ENCODE measurements at regions not wholly inside any gene's neighbourhood (a gene's known extent, or its start where the extent isn't known, plus 50 kb on each side); places are given as distances from the start of the nearest gene placed in this dataset.

GRCh38 chr20:59376109-59376841, 75.9 kb downstream of the EDN3 start:
- Histone ChIP-seq H3K9ac (ENCODE audit: low read depth, low read length) (no peak overlapping the region), H3K4me3 (ENCODE audit: low read depth, low read length) (no peak overlapping the region), H3K27ac (ENCODE audit: low read depth, low read length) (no peak overlapping the region), H3K36me3 (ENCODE audit: control insufficient read depth, insufficient read depth, low read length) (no peaks in the 10 kb centered on the region), H3K4me1 (ENCODE audit: control insufficient read depth, insufficient read depth, low read length) (no peaks in the 10 kb centered on the region), H3K9me3 (ENCODE audit: control insufficient read depth, insufficient read depth, low read length) (no peaks in the 10 kb centered on the region), H3K27me3 (ENCODE audit: control insufficient read depth, insufficient read depth, low read length) (no peaks in the 10 kb centered on the region)

- H3K36me3 ChIP-seq (ENCODE audit: control insufficient read depth, insufficient read depth, low read length): no peaks in the 10 kb centered on the region
- no peaks in the 10 kb centered on the region for H3K27me3 ChIP-seq (ENCODE audit: control insufficient read depth, insufficient read depth, low read length)
- H3K9ac ChIP-seq (ENCODE audit: low read depth, low read length): no peak overlapping the region
- no peak overlapping the region for H3K4me3 ChIP-seq (ENCODE audit: low read depth, low read length)
- H3K4me1 ChIP-seq (ENCODE audit: control insufficient read depth, insufficient read depth, low read length): no peaks in the 10 kb centered on the region
- no peaks in the 10 kb centered on the region for H3K9me3 ChIP-seq (ENCODE audit: control insufficient read depth, insufficient read depth, low read length)
- no peak overlapping the region for H3K27ac ChIP-seq (ENCODE audit: low read depth, low read length)
Observed at GRCh38 chr20:59376998-59377397, 76.6 kb downstream of the EDN3 start.

DNA sequence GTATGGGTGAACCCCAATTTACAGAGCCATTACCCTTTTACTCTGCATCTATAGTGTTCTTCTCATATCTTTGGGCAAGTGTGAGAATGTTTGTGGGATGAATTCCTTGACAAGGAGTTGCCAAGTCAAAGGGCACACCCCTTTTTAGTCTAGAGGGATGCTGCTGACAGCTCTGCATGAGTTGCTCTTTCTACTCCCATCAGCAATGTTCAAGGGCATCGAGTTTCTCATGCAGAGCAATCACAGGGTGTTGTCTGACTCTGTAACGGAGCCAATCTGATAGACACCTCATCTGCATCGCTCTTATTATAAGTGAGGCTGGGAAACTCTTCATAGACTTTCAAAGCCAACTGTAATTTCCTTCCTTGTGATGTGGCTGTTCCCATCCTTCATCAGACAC, 77.4 kb downstream of the EDN3 start:
- Histone ChIP-seq H3K36me3 (ENCODE audit: control insufficient read depth, insufficient read depth, low read length) (no peaks in the 10 kb centered on the region), H3K9ac (ENCODE audit: low read depth, low read length) (no peak overlapping the region), H3K27me3 (ENCODE audit: control insufficient read depth, insufficient read depth, low read length) (no peaks in the 10 kb centered on the region), H3K9me3 (ENCODE audit: control insufficient read depth, insufficient read depth, low read length) (no peaks in the 10 kb centered on the region), H3K4me3 (ENCODE audit: low read depth, low read length) (no peak overlapping the region), H3K27ac (ENCODE audit: low read depth, low read length) (no peak overlapping the region), H3K4me1 (ENCODE audit: control insufficient read depth, insufficient read depth, low read length) (no peaks in the 10 kb centered on the region)

DNA sequence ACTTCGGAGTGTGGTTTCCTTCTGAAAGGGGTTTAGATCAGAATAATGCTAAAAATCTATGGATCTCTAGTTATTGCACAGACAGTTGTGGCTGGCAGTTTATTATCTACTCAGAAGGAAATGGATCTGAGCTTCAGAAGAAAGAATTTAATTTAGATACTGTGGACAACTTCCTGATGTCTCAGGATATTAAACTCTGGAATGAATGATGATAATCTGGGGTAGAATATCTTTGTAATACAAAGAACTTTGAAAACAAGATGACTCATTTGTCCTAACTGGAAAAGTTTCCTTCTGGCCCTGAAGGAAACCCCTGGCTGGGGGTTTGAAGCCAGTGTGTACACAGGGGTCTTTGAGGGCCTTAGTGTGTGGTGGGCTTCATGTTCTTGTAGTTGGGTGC, 78.0 kb downstream of the EDN3 start:
- Histone ChIP-seq H3K27ac (ENCODE audit: low read depth, low read length) (no peak overlapping the region), H3K36me3 (ENCODE audit: control insufficient read depth, insufficient read depth, low read length) (no peaks in the 10 kb centered on the region), H3K9ac (ENCODE audit: low read depth, low read length) (no peak overlapping the region), H3K4me3 (ENCODE audit: low read depth, low read length) (no peak overlapping the region), H3K9me3 (ENCODE audit: control insufficient read depth, insufficient read depth, low read length) (no peaks in the 10 kb centered on the region), H3K27me3 (ENCODE audit: control insufficient read depth, insufficient read depth, low read length) (no peaks in the 10 kb centered on the region), H3K4me1 (ENCODE audit: control insufficient read depth, insufficient read depth, low read length) (no peaks in the 10 kb centered on the region)

GRCh38 chr20:59378966-59379365, 78.6 kb downstream of the EDN3 start:
- Histone ChIP-seq H3K9me3 (ENCODE audit: control insufficient read depth, insufficient read depth, low read length) (no peaks in the 10 kb centered on the region), H3K27me3 (ENCODE audit: control insufficient read depth, insufficient read depth, low read length) (no peaks in the 10 kb centered on the region), H3K4me3 (ENCODE audit: low read depth, low read length) (no peak overlapping the region), H3K9ac (ENCODE audit: low read depth, low read length) (no peak overlapping the region), H3K4me1 (ENCODE audit: control insufficient read depth, insufficient read depth, low read length) (no peaks in the 10 kb centered on the region), H3K27ac (ENCODE audit: low read depth, low read length) (no peak overlapping the region), H3K36me3 (ENCODE audit: control insufficient read depth, insufficient read depth, low read length) (no peaks in the 10 kb centered on the region)

DNA sequence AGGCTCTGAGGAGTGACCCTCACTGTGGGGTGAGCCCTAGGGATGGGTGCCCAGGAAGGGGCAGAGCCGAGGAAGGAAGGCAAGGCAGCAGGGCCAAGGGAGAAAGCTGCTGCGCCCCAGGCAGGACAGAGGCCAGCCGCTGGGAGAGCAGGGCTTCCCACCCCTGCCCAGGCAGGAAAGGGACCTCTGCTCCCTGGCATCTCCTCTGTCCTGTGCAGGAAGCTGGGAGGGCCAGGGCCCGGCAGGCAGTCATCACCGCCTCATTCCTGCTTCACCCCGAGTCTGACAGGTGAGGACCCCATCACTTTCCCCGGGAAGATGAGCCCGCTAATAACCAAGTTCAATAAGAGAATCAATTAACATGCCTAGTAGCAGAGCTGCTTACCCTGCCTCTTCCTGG, 81.3 kb downstream of the EDN3 start:
- H3K4me1 ChIP-seq (ENCODE audit: control insufficient read depth, insufficient read depth, low read length): peaks cover 3% of the 10 kb centered on the region; the same call in 1 of the 2 replicates
- H3K36me3 ChIP-seq (ENCODE audit: control insufficient read depth, insufficient read depth, low read length): no peaks in the 10 kb centered on the region
- H3K9me3 ChIP-seq (ENCODE audit: control insufficient read depth, insufficient read depth, low read length): no peaks in the 10 kb centered on the region
- H3K27ac ChIP-seq (ENCODE audit: low read depth, low read length): no peak overlapping the region
- no peak overlapping the region for H3K4me3 ChIP-seq (ENCODE audit: low read depth, low read length)
- H3K27me3 ChIP-seq (ENCODE audit: control insufficient read depth, insufficient read depth, low read length): no peaks in the 10 kb centered on the region; the same call in 1 of the 2 replicates
- H3K9ac ChIP-seq (ENCODE audit: low read depth, low read length): no peak overlapping the region

GRCh38 chr20:59382157-59382725, 81.8 kb downstream of the EDN3 start:
- Histone ChIP-seq H3K36me3 (ENCODE audit: control insufficient read depth, insufficient read depth, low read length) (no peaks in the 10 kb centered on the region), H3K4me3 (ENCODE audit: low read depth, low read length) (no peak overlapping the region), H3K27me3 (ENCODE audit: control insufficient read depth, insufficient read depth, low read length) (no peaks in the 10 kb centered on the region; the same call in 1 of the 2 replicates), H3K4me1 (ENCODE audit: control insufficient read depth, insufficient read depth, low read length) (peaks cover 4% of the 10 kb centered on the region; the same call in 1 of the 2 replicates), H3K9me3 (ENCODE audit: control insufficient read depth, insufficient read depth, low read length) (no peaks in the 10 kb centered on the region), H3K9ac (ENCODE audit: low read depth, low read length) (no peak overlapping the region), H3K27ac (ENCODE audit: low read depth, low read length) (no peak overlapping the region)

DNA sequence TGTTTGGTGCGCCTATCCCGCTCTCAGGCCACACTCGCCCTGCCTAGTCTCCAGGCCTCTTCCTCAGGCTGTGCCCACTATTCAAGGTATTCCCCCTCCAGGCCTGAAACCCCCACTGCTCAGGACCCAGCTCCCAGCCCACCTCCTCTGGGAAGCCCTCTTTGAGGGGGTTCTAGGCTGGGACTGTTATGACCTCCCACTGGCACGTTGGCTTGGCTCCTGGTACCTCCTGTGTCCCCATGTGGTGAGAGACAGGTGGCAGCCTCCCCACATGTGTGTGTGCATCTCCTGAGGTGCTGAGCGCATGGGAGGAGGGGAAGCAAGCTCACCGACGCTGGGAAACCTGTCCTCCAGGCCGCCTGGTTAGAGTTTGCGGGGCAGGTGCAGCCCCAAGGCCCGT, 82.5 kb downstream of the EDN3 start:
- Histone ChIP-seq H3K36me3 (ENCODE audit: control insufficient read depth, insufficient read depth, low read length) (no peaks in the 10 kb centered on the region), H3K4me3 (ENCODE audit: low read depth, low read length) (no peak overlapping the region), H3K4me1 (ENCODE audit: control insufficient read depth, insufficient read depth, low read length) (peaks cover 4% of the 10 kb centered on the region; the same call in 1 of the 2 replicates), H3K27ac (ENCODE audit: low read depth, low read length) (no peak overlapping the region), H3K9ac (ENCODE audit: low read depth, low read length) (no peak overlapping the region), H3K27me3 (ENCODE audit: control insufficient read depth, insufficient read depth, low read length) (no peaks in the 10 kb centered on the region; the same call in 1 of the 2 replicates), H3K9me3 (ENCODE audit: control insufficient read depth, insufficient read depth, low read length) (no peaks in the 10 kb centered on the region)

- Histone ChIP-seq H3K27me3 (ENCODE audit: control insufficient read depth, insufficient read depth, low read length) (no peaks in the 10 kb centered on the region; the same call in 1 of the 2 replicates), H3K4me3 (ENCODE audit: low read depth, low read length) (no peak overlapping the region), H3K4me1 (ENCODE audit: control insufficient read depth, insufficient read depth, low read length) (peaks cover 4% of the 10 kb centered on the region; the same call in 1 of the 2 replicates)
Observed at GRCh38 chr20:59385038-59385437, 84.6 kb downstream of the EDN3 start.

GRCh38 chr20:59385480-59385879, 85.1 kb downstream of the EDN3 start:
- Histone ChIP-seq H3K9me3 (ENCODE audit: control insufficient read depth, insufficient read depth, low read length) (no peaks in the 10 kb centered on the region), H3K27me3 (ENCODE audit: control insufficient read depth, insufficient read depth, low read length) (no peaks in the 10 kb centered on the region; the same call in 1 of the 2 replicates), H3K4me3 (ENCODE audit: low read depth, low read length) (no peak overlapping the region), H3K27ac (ENCODE audit: low read depth, low read length) (no peak overlapping the region), H3K4me1 (ENCODE audit: control insufficient read depth, insufficient read depth, low read length) (peaks cover 4% of the 10 kb centered on the region; the same call in 1 of the 2 replicates), H3K36me3 (ENCODE audit: control insufficient read depth, insufficient read depth, low read length) (no peaks in the 10 kb centered on the region), H3K9ac (ENCODE audit: low read depth, low read length) (no peak overlapping the region)

More at GRCh38 chr20:59385038-59385437, 84.6 kb downstream of the EDN3 start:
- Histone ChIP-seq H3K36me3 (ENCODE audit: control insufficient read depth, insufficient read depth, low read length) (no peaks in the 10 kb centered on the region), H3K9me3 (ENCODE audit: control insufficient read depth, insufficient read depth, low read length) (no peaks in the 10 kb centered on the region), H3K27ac (ENCODE audit: low read depth, low read length) (no peak overlapping the region), H3K9ac (ENCODE audit: low read depth, low read length) (no peak overlapping the region)

GRCh38 chr20:59386809-59387208, 86.4 kb downstream of the EDN3 start:
- Histone ChIP-seq H3K4me1 (ENCODE audit: control insufficient read depth, insufficient read depth, low read length) (peaks cover 4% of the 10 kb centered on the region; the same call in 1 of the 2 replicates), H3K27me3 (ENCODE audit: control insufficient read depth, insufficient read depth, low read length) (no peaks in the 10 kb centered on the region; the same call in 1 of the 2 replicates), H3K36me3 (ENCODE audit: control insufficient read depth, insufficient read depth, low read length) (no peaks in the 10 kb centered on the region), H3K4me3 (ENCODE audit: low read depth, low read length) (no peak overlapping the region), H3K27ac (ENCODE audit: low read depth, low read length) (no peak overlapping the region), H3K9me3 (ENCODE audit: control insufficient read depth, insufficient read depth, low read length) (no peaks in the 10 kb centered on the region), H3K9ac (ENCODE audit: low read depth, low read length) (no peak overlapping the region)
